ENCODE measurements at regions not wholly inside any gene's neighbourhood (a gene's known extent, or its start where the extent isn't known, plus 50 kb on each side); places are given as distances from the start of the nearest gene placed in this dataset.

GRCh38 chr1:76746206-76746605 is 121.1 kb upstream of the ST6GALNAC5 start:
- no peaks in the 10 kb centered on the region for H3K9me1 ChIP-seq (replicated peaks; ENCODE audit: control insufficient read depth, extremely low read depth, insufficient read depth, low read length)
- no peak overlapping the region for H3K4me3 ChIP-seq (replicated peaks in 1 of 3; ENCODE audit: insufficient read depth in 1 of 3, low read depth in 1 of 3, low read length in 3 of 3)
- H4K20me1 ChIP-seq (replicated peaks; ENCODE audit: control insufficient read depth, extremely low read depth, insufficient read depth, low read length): no peaks in the 10 kb centered on the region
- H3K27me3 ChIP-seq (ENCODE audit: control insufficient read depth in 2 of 2, insufficient read depth in 2 of 2, low read length in 2 of 2): peaks cover 0 to 2% of the 10 kb centered on the region in 2 experiments
- no peak overlapping the region for H3K27ac ChIP-seq (ENCODE audit: insufficient read depth, low read depth, low read length)
- no peaks in the 10 kb centered on the region for H3K4me1 ChIP-seq (ENCODE audit: control insufficient read depth, extremely low read depth, insufficient read depth, low read length)
- no TSS peak for BruUV-seq (replicated peaks)
- H3K36me3 ChIP-seq (ENCODE audit: control insufficient read depth in 2 of 2, extremely low read depth in 1 of 2, insufficient read depth in 2 of 2, low read length in 2 of 2): no peaks in the 10 kb centered on the region
- H3K79me2 ChIP-seq (ENCODE audit: control insufficient read depth, insufficient read depth, low read length): no peaks in the 10 kb centered on the region
- H3K9me3 ChIP-seq (replicated peaks; ENCODE audit: control insufficient read depth, insufficient read depth, low read length): no peaks in the 10 kb centered on the region
- DNase-seq (ENCODE audit: low read depth, low spot score) (no peak), FAIRE-seq (no peak)
- CTCF ChIA-PET: no interaction called here
- TF ChIP-seq MAX (IDR thresholded peaks at IDR 0.05; ENCODE audit: insufficient read depth, insufficient read length) (no peak), JUN (IDR thresholded peaks at IDR 0.05; ENCODE audit: borderline replicate concordance, insufficient read depth, insufficient read length, low read depth) (no peak), POLR2AphosphoS5 (IDR thresholded peaks at IDR 0.05; ENCODE audit: insufficient read depth, low read depth, low read length) (no peak), POLR2A (IDR thresholded peaks at IDR 0.05; ENCODE audit: low read depth, low read length) (no peak), CTCF (IDR thresholded peaks at IDR 0.05; ENCODE audit: extremely low read depth in 1 of 2, insufficient read depth in 1 of 2, low read depth in 1 of 2, low read length in 2 of 2) (no peak), EZH2 (IDR thresholded peaks at IDR 0.05; ENCODE audit: borderline replicate concordance, low read depth, low read length, severe bottlenecking) (no peak), GATA2 (IDR thresholded peaks at IDR 0.05; ENCODE audit: insufficient read depth, insufficient read length, low read depth, low read length) (no peak), MYC (IDR thresholded peaks at IDR 0.05; ENCODE audit: low read depth, low read length) (no peak), FOS (IDR thresholded peaks at IDR 0.05; ENCODE audit: borderline replicate concordance, insufficient read depth, low read length) (no peak)
- H3K4me2 ChIP-seq (ENCODE audit: insufficient read depth, low read length): no peak overlapping the region
- intact Hi-C loops (cut with micrococcal nuclease): no loop called here
- POLR2A ChIA-PET: no interaction called here
- H3K9ac ChIP-seq (replicated peaks; ENCODE audit: extremely low read depth, insufficient read depth, low read length): no peak overlapping the region
- H2AFZ ChIP-seq (ENCODE audit: low read depth, low read length): no peak overlapping the region
- dilution Hi-C loops (cut with MboI; ENCODE audit: extremely low pct_ligation_motif_present, low sequenced_read_pairs): no loop called here
